ENCODE measurements at regions not wholly inside any gene's neighbourhood (a gene's known extent, or its start where the extent isn't known, plus 50 kb on each side); places are given as distances from the start of the nearest gene placed in this dataset.
A peak's percentile ranks its signal among the peaks of the same experiment; 100 is the strongest.

DNA sequence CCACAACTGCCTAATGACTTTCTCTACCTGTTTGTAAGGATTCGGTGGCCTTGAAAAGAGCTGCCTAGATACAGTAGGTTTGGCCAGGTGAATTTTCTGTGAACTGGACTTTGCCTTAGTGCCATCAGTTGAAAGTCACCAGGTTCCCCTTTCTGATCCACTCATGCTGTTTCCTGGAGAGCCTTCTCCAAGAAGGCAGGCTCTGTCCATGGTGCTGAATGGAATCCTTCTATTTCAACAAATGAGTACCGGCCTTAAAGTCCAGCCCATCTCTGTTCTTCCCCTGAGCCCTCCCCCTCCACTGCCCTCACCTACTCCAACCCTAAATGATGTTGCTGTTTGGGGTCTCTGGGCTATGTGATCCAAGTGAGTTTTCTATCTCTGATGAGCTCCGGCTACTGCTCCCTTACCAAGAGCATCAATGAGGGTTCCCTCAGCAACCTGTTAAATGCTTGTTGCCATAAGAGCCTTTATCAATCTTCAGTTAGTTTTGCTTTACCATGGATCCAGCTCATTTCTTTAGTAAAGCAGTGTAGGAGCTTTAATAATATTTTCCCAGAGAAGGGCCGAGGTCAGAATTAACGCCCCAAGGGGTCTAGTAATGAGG, 500.4 kb downstream of the PTPRU start (continued):
- TF ChIP-seq, protein P1, sequence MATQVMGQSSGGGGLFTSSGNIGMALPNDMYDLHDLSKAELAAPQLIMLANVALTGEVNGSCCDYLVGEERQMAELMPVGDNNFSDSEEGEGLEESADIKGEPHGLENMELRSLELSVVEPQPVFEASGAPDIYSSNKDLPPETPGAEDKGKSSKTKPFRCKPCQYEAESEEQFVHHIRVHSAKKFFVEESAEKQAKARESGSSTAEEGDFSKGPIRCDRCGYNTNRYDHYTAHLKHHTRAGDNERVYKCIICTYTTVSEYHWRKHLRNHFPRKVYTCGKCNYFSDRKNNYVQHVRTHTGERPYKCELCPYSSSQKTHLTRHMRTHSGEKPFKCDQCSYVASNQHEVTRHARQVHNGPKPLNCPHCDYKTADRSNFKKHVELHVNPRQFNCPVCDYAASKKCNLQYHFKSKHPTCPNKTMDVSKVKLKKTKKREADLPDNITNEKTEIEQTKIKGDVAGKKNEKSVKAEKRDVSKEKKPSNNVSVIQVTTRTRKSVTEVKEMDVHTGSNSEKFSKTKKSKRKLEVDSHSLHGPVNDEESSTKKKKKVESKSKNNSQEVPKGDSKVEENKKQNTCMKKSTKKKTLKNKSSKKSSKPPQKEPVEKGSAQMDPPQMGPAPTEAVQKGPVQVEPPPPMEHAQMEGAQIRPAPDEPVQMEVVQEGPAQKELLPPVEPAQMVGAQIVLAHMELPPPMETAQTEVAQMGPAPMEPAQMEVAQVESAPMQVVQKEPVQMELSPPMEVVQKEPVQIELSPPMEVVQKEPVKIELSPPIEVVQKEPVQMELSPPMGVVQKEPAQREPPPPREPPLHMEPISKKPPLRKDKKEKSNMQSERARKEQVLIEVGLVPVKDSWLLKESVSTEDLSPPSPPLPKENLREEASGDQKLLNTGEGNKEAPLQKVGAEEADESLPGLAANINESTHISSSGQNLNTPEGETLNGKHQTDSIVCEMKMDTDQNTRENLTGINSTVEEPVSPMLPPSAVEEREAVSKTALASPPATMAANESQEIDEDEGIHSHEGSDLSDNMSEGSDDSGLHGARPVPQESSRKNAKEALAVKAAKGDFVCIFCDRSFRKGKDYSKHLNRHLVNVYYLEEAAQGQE (IDR thresholded peaks at IDR 0.05; ENCODE audit: borderline replicate concordance in 1 of 2, low read depth in 1 of 2, low read length in 2 of 2), result peak; percentile 73 to 95
- TF ChIP-seq, protein P2, sequence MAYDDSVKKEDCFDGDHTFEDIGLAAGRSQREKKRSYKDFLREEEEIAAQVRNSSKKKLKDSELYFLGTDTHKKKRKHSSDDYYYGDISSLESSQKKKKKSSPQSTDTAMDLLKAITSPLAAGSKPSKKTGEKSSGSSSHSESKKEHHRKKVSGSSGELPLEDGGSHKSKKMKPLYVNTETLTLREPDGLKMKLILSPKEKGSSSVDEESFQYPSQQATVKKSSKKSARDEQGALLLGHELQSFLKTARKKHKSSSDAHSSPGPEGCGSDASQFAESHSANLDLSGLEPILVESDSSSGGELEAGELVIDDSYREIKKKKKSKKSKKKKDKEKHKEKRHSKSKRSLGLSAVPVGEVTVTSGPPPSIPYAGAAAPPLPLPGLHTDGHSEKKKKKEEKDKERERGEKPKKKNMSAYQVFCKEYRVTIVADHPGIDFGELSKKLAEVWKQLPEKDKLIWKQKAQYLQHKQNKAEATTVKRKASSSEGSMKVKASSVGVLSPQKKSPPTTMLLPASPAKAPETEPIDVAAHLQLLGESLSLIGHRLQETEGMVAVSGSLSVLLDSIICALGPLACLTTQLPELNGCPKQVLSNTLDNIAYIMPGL (CRISPR knock-in tag; IDR thresholded peaks at IDR 0.05; ENCODE audit: borderline replicate concordance in 1 of 2, low read depth in 1 of 2), result no peak
- no peak for TF ChIP-seq RFXAP (CRISPR knock-in tag; IDR thresholded peaks at IDR 0.05; ENCODE audit: borderline replicate concordance)
- TF ChIP-seq, protein P3, sequence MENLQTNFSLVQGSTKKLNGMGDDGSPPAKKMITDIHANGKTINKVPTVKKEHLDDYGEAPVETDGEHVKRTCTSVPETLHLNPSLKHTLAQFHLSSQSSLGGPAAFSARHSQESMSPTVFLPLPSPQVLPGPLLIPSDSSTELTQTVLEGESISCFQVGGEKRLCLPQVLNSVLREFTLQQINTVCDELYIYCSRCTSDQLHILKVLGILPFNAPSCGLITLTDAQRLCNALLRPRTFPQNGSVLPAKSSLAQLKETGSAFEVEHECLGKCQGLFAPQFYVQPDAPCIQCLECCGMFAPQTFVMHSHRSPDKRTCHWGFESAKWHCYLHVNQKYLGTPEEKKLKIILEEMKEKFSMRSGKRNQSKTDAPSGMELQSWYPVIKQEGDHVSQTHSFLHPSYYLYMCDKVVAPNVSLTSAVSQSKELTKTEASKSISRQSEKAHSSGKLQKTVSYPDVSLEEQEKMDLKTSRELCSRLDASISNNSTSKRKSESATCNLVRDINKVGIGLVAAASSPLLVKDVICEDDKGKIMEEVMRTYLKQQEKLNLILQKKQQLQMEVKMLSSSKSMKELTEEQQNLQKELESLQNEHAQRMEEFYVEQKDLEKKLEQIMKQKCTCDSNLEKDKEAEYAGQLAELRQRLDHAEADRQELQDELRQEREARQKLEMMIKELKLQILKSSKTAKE (CRISPR knock-in tag; IDR thresholded peaks at IDR 0.05; ENCODE audit: borderline replicate concordance), result no peak
